ENCODE measurements at regions not wholly inside any gene's neighbourhood (a gene's known extent, or its start where the extent isn't known, plus 50 kb on each side); places are given as distances from the start of the nearest gene placed in this dataset.

DNA sequence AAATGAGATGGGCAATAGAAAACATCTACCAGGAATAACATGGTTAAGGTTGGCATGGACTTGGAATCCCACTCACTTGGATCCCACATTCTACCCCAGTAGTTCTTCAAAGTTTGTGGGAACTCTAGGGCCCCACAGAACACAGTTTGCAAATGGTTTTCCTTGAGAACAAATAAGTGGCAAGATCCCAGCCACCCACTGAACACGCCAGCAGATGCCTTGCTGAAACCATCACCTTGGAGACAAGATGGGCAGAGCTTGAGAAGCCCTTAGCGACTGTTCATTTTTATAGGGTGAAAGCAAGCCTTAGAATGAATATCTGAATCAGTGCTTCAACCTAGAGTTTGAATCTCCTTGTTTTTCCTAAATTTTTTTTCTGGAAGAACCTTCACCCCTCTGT, 349.1 kb downstream of the RPS24 start:
- in situ Hi-C loops (cut with HindIII; ENCODE audit: low pct_ligation_motif_present, low sequenced_read_pairs) = no loop called here
- Histone ChIP-seq H3K4me3 (ENCODE audit: low read depth, low read length) (no peak overlapping the region), H3K36me3 (replicated peaks) (no peaks in the 10 kb centered on the region), H3K27me3 (replicated peaks) (peaks cover 2% of the 10 kb centered on the region), H3K27ac (no peak overlapping the region)
- no peak for TF ChIP-seq CTCF (IDR thresholded peaks at IDR 0.05; ENCODE audit: low read depth, low read length, missing control alignments)
- no peak for DNase-seq

DNA sequence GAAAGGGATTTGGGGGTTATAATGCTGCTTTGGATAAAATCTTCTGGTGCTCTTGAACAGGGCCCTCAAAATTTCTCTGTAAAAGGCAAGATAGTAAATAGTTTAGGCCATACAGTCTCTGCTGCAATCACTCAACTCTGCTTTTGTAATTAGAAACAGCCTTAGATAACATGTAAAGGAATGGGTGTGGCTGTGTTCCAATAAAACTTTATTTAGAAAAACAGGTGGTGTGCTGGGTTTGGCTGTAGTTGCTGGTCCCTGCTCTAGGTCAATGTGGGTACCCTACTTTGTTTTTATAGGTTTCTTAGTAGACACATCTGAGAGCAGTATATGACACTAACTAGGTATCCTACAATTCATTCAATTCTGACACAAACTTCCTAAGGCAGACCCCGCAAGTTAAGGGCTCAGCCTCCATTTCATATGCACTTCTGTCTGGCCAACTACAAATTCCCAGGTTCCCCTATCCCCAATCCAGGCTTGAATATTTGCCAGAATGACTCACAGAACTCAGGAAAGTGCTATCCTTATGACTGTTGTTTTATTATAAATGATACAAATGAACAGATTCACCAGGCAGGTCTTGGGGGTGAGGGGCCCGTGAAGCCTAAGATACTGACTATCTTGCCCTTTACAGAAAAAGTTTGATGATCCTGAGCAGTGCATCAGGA, 349.9 kb downstream of the RPS24 start:
- no peak for TF ChIP-seq CTCF (IDR thresholded peaks at IDR 0.05; ENCODE audit: low read depth, low read length, missing control alignments)
- no peak for DNase-seq
- in situ Hi-C loops (cut with HindIII; ENCODE audit: low pct_ligation_motif_present, low sequenced_read_pairs) = no loop called here
- Histone ChIP-seq H3K27ac (no peak overlapping the region), H3K27me3 (replicated peaks) (peaks cover 2% of the 10 kb centered on the region), H3K36me3 (replicated peaks) (no peaks in the 10 kb centered on the region), H3K4me3 (ENCODE audit: low read depth, low read length) (no peak overlapping the region)

GRCh38 chr10:78384049-78384431, 350.4 kb downstream of the RPS24 start:
- DNase-seq = no peak
- no peak for TF ChIP-seq CTCF (IDR thresholded peaks at IDR 0.05; ENCODE audit: low read depth, low read length, missing control alignments)
- no peak overlapping the region for H3K4me3 ChIP-seq (ENCODE audit: low read depth, low read length)
- peaks cover 2% of the 10 kb centered on the region for H3K27me3 ChIP-seq (replicated peaks)
- no peaks in the 10 kb centered on the region for H3K36me3 ChIP-seq (replicated peaks)
- in situ Hi-C loops (cut with HindIII; ENCODE audit: low pct_ligation_motif_present, low sequenced_read_pairs) = no loop called here
- H3K27ac ChIP-seq = no peak overlapping the region

DNA sequence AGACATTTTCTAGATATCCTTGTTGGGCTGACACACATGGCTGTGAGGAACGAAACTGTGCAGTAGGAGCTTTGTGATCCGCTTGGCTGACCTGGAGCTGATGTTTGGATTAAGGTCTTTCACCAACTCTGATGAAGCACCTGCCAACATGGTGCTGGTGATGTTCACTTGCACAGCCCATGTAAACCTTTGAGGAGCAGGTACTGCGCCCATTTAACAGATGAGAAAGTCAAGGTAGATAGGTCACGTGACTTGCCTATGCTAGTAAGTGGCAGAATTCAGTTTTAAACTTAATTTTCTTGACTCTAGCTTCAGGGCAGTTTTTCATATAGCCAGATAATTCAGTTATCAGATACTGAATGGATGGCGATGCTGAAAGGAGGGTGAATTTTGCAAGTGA, 351.9 kb downstream of the RPS24 start:
- Histone ChIP-seq H3K27ac (no peak overlapping the region), H3K27me3 (replicated peaks) (peaks cover 4% of the 10 kb centered on the region), H3K36me3 (replicated peaks) (no peaks in the 10 kb centered on the region), H3K4me3 (ENCODE audit: low read depth, low read length) (no peak overlapping the region)
- no peak for DNase-seq
- in situ Hi-C loops (cut with HindIII; ENCODE audit: low pct_ligation_motif_present, low sequenced_read_pairs) = no loop called here
- TF ChIP-seq CTCF (IDR thresholded peaks at IDR 0.05; ENCODE audit: low read depth, low read length, missing control alignments) = no peak

GRCh38 chr10:78386509-78386908, 352.8 kb downstream of the RPS24 start:
- Histone ChIP-seq H3K27ac (no peak overlapping the region), H3K4me3 (ENCODE audit: low read depth, low read length) (no peak overlapping the region), H3K36me3 (replicated peaks) (no peaks in the 10 kb centered on the region), H3K27me3 (replicated peaks) (peaks cover 4% of the 10 kb centered on the region)
- no peak for TF ChIP-seq CTCF (IDR thresholded peaks at IDR 0.05; ENCODE audit: low read depth, low read length, missing control alignments)
- in situ Hi-C loops (cut with HindIII; ENCODE audit: low pct_ligation_motif_present, low sequenced_read_pairs) = no loop called here
- DNase-seq = no peak

All from brain microvascular endothelial cell (primary cell).